Ectodermal cell (in vitro differentiated cells): ENCODE measurements at regions not wholly inside any gene's neighbourhood (a gene's known extent, or its start where the extent isn't known, plus 50 kb on each side); places are given as distances from the start of the nearest gene placed in this dataset.
A peak's percentile ranks its signal among the peaks of the same experiment; 100 is the strongest.
"Not testable (repeated sequence)": the region's sequence is repeated elsewhere in the genome, so short reads cannot be mapped to it uniquely, and the experiment has no call there.

ENCODE experiments used
- H3K27ac ChIP-seq: 2 replicates; pipeline ENCODE4 v1.7.0; 2013; ENCODE audit warnings: mild to moderate bottlenecking, low read depth, low read length; ENCODE audit not compliant: insufficient read depth, poor library complexity, severe bottlenecking
- H3K27me3 ChIP-seq: 2 replicates; pipeline ENCODE4 v1.7.0; 2013; ENCODE audit warnings: mild to moderate bottlenecking, low read length; ENCODE audit not compliant: insufficient read depth, control insufficient read depth, poor library complexity, severe bottlenecking
- H3K36me3 ChIP-seq: one replicate; pipeline ENCODE4 v1.7.0; 2013; ENCODE audit warnings: low read length; ENCODE audit not compliant: control insufficient read depth, insufficient read depth
- H3K4me1 ChIP-seq: one replicate; pipeline ENCODE4 v1.7.0; 2013; ENCODE audit warnings: low read length; ENCODE audit not compliant: control insufficient read depth, insufficient read depth
- H3K4me3 ChIP-seq: 2 replicates; pipeline ENCODE4 v1.7.0; 2013; ENCODE audit warnings: low read depth, low read length, control low read depth; ENCODE audit not compliant: insufficient read depth
- H3K9me3 ChIP-seq: 2 replicates; pipeline ENCODE4 v1.7.0; 2013; ENCODE audit warnings: mild to moderate bottlenecking, low read length, moderate library complexity; ENCODE audit not compliant: control insufficient read depth
- WGBS, 2 experiments: methylation state at CpG; one replicate each; pipeline ENCODE4 v1.1.7; 2013; ENCODE audit warnings: missing lambda C conversion rate in 2 of 2; 5-methylcytosine and 5-hydroxymethylcytosine counted together

DNA sequence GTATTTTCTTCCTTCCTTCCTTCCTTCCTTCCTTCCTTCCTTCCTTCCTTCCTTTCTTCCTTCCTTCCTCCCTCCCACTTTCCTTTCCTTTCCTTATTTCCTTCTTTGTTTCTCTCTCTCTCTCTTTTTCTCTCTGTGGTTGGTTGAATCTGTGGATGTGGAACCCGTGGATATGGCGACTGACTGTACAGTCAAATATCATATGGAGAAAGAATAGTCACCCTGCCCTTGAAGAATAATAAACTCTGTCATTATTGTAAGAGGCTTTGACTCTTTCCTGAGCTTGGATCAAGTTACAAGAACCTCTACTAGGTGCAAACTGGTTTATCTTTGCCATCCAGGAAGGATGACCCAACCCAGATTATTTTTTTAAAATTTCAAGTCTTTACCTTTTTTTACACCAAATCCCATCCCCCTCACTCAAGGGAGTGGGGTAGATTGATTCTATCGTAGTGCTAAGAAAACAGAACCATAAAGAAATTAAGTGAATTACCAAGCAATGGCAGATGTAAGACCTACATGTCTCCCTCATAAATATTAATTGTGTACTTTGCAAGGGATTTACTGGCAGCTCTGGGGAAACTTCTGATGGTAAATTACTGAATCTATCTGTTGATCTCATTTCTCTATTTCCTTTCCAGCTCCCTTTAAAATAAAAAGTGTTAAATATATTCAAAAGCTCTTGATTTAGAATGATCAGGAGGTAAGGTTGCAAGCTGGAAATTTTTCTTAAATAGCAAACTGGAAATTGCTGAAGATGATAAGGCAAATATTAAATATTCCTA, 667.5 kb downstream of the UTRN start:
- WGBS, 2 experiments, result 97% methylated on average over 3 of the region's 3 CpGs; no CpG with 5 or more reads in 1 of the 2 experiments
- no peak overlapping the region for H3K27ac ChIP-seq

DNA sequence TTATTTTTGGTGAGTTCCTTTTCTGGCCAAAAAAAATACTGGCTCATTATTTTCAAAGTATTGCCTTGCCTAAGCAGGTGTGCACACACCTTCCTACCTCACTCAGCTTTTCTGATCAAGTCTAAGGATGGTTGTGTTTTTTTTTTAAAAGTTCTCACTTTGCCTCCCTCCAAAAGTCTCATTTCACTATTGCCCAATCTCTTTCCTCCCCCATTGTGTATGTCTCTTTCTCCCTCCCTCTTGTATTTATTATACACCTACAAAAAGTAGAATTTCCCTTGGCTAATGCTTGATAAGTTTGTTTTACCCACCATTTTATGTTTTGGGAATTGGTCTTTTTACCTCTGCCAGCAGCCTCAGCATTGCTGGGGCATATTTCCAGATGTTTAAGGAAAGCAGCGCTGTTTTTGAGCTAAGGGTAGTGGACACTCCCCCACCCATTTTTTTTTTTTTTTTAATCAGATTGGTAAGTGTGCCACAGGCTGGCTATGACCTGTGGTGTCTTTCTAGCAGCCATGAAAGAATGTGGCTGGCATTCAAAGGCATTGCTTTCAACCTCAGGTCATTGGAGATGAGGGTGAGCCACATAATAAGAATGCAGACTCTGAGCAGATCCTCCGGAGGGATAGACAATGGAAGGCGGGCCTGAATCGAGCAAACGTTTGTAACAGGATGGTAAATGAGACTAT, 668.6 kb downstream of the UTRN start:
- H3K9me3 ChIP-seq, result no peaks in the 10 kb centered on the region
- no peaks in the 10 kb centered on the region for H3K4me1 ChIP-seq
- H3K27ac ChIP-seq, result no peak overlapping the region
- no peaks in the 10 kb centered on the region for H3K36me3 ChIP-seq
- H3K27me3 ChIP-seq, result no peaks in the 10 kb centered on the region
- WGBS, 2 experiments, result 51 to 63% methylated on average over 4 to 5 of the region's 5 CpGs
- H3K4me3 ChIP-seq, result no peak overlapping the region

More for the DNA sequence above, 667.5 kb downstream of the UTRN start:
- no peaks in the 10 kb centered on the region for H3K9me3 ChIP-seq
- no peaks in the 10 kb centered on the region for H3K27me3 ChIP-seq
- H3K36me3 ChIP-seq, result no peaks in the 10 kb centered on the region
- H3K4me3 ChIP-seq, result no peak overlapping the region
- H3K4me1 ChIP-seq, result no peaks in the 10 kb centered on the region

DNA sequence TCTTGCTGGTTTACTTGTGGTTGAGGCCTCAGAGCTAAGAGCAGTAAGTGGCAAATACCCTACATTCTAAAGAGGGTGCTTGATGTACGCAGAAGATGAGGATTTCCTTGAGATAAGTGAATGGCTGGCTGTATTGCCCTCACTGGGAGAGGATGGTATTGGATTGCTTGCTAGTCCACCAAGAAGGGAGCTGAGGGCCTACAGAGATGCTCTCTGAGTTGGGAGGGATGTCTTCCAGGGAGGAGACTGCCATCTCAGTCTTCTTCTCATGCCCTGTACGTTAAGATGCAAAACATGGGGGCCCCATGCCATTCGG, 669.1 kb downstream of the UTRN start:
- no peaks in the 10 kb centered on the region for H3K4me1 ChIP-seq
- H3K9me3 ChIP-seq, result no peaks in the 10 kb centered on the region
- WGBS, 2 experiments, result 96% methylated on average over 3 of the region's 3 CpGs
- H3K4me3 ChIP-seq, result no peak overlapping the region
- no peaks in the 10 kb centered on the region for H3K27me3 ChIP-seq
- H3K36me3 ChIP-seq, result no peaks in the 10 kb centered on the region
- no peak overlapping the region for H3K27ac ChIP-seq

DNA sequence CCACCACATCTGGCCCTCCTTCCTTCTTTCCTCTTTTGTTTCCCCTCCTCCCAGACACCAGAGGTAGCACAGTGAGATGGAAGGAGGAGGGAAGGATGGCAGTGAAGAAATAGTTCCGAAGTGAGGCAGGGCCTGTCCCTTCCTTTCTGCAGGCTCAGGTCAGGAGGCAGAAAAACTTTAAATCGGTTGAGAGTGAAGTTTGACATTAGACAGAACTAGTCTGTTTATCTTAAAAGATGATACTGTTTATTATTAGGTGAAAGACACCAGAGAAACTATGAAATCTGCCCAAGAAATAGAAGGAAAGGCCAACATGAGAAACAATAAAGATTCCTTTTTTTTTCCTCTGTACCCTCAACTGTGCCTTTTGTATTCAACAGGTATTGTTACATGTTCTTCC, 670.3 kb downstream of the UTRN start:
- Histone ChIP-seq H3K27me3 (no peaks in the 10 kb centered on the region), H3K4me3 (no peak overlapping the region), H3K9me3 (no peaks in the 10 kb centered on the region), H3K4me1 (no peaks in the 10 kb centered on the region), H3K36me3 (no peaks in the 10 kb centered on the region), H3K27ac (no peak overlapping the region)
- 84 to 88% methylated on average over 2 of the region's 2 CpGs for WGBS, 2 experiments

DNA sequence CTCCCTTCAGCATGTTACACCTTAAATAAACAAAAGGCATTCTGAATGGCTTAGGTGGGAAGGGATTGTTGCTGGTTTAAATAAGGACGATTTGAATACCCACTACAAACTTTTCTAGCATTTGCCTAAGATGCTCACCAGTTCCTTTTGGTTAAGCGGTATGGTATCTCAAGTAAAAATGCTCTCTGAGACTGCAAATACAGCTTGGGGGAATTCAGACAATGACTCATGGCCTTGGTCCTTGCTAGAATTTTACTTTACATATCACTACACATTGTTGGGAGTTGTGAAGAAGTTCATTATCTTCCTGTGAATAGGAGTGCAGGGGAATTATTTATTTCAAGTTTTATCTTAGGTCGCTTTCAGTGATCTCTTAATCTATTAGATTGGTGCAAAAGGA, 670.7 kb downstream of the UTRN start:
- no peak overlapping the region for H3K27ac ChIP-seq
- no peaks in the 10 kb centered on the region for H3K9me3 ChIP-seq
- WGBS, 2 experiments, result 85 to 93% methylated on average over 2 to 3 of the region's 3 CpGs
- no peak overlapping the region for H3K4me3 ChIP-seq
- H3K27me3 ChIP-seq, result no peaks in the 10 kb centered on the region
- no peaks in the 10 kb centered on the region for H3K36me3 ChIP-seq
- H3K4me1 ChIP-seq, result no peaks in the 10 kb centered on the region

DNA sequence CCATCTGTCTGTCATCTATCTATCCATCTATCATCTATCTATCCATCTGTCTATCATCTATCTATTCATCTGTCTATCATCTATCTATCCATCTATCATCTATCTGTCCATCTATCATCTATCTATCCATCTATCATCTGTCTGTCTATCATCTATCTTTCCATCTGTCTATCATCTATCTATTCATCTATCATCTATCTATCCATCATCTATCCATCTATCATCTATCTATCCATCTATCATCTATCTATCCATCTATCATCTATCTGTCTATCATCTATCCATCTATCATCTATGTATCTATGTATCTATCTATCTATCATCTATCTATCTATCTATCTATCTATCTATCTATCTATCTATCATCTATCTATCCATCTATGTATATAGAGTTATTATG, 671.6 kb downstream of the UTRN start:
- H3K4me1 ChIP-seq, H3K4me3 ChIP-seq, H3K9me3 ChIP-seq, H3K27me3 ChIP-seq, H3K27ac ChIP-seq, H3K36me3 ChIP-seq: not testable (repeated sequence)

DNA sequence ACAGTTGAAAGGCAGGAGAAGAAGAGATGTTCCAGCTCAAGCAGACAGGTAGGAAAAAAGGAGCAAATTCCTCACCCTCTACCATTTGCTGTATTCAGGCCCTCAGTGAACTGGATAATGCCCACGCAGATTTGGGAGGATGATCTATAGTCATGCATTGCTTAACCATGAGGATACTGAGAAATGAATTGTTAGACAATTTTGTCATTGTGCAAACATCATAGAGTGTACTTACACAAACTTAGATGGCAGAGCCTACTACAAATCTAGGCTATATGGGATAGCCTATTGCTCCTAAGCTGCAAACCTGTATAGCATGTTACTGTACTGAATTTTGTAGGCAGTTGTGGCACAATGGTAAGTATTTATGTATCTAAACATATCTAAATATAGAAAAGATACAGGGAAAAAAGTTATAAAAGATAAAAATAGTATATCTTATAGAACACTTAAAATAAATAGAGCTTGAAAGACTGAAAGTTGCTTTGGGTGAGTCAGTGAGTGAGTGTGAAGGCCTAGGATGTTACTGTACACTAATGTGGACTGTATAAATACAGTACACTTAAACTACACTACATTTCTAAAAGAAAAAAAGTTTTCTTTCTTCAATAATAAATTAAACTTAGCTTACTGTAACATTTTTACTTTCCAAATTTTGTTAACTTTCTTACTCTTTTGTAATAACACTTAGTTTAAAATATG, 672.3 kb downstream of the UTRN start:
- Histone ChIP-seq H3K27ac (no peak overlapping the region), H3K36me3 (no peaks in the 10 kb centered on the region), H3K9me3 (no peaks in the 10 kb centered on the region), H3K27me3 (no peaks in the 10 kb centered on the region), H3K4me1 (no peaks in the 10 kb centered on the region), H3K4me3 (no peak overlapping the region)
- WGBS, 2 experiments, result 89 to 100% methylated on average over 1 of the region's 1 CpG

DNA sequence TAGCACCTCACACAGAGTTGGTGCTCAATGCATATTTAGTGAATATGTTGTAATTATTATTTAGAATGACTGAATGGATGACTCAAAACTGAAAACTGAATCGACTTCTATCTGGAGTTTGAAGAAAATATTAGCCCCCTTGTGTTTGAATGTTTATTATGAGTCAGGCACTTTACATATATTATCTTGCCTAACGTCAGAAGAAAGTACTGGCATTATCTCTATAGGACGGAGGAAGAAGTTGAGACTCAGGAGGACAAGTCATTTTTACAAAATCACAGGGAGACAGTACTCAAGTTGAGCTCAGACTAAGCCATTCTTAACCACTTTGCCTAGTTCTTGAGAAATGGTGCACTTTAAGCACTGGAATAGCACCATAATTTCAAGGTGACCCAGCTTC, 684.0 kb downstream of the UTRN start:
- Histone ChIP-seq H3K27ac (no peak overlapping the region), H3K4me3 (no peak overlapping the region), H3K27me3 (no peaks in the 10 kb centered on the region), H3K9me3 (no peaks in the 10 kb centered on the region), H3K36me3 (no peaks in the 10 kb centered on the region), H3K4me1 (no peaks in the 10 kb centered on the region)
- WGBS, 2 experiments, result 93 to 100% methylated on average over 3 of the region's 3 CpGs

DNA sequence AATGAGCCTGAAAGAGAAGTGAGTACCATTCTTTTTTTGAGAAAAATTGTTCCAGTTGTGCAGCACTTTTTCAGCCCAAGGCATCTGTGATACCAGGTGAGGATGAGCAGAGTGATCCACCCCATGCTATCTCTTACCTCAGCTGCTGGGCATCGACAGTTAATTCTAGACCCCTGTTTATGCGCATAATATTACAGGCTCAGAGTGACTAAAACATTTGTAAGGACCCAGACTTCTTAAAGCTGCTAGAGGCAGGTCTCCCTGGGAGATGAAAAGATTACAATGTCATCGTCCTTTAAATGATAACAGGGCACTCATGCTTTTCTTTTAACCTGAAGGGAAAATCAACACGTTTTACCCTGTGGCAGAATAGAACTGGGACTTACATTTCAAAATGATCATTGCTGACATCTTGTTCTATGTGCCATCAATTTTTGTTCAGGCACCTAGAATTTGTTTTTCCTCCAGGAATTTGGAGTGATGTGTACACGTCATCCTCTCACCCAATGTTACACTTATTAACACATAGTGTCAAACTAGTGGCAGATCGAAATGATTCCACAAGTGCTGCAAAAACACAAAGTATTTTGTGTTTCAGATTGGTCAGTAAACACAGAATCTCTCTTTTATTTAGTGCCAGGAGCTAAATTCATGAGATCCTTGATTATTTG, 684.6 kb downstream of the UTRN start:
- Histone ChIP-seq H3K27me3 (no peaks in the 10 kb centered on the region), H3K4me1 (no peaks in the 10 kb centered on the region), H3K36me3 (no peaks in the 10 kb centered on the region), H3K27ac (no peak overlapping the region), H3K4me3 (no peak overlapping the region), H3K9me3 (no peaks in the 10 kb centered on the region)
- 83 to 85% methylated on average over 6 of the region's 6 CpGs for WGBS, 2 experiments

DNA sequence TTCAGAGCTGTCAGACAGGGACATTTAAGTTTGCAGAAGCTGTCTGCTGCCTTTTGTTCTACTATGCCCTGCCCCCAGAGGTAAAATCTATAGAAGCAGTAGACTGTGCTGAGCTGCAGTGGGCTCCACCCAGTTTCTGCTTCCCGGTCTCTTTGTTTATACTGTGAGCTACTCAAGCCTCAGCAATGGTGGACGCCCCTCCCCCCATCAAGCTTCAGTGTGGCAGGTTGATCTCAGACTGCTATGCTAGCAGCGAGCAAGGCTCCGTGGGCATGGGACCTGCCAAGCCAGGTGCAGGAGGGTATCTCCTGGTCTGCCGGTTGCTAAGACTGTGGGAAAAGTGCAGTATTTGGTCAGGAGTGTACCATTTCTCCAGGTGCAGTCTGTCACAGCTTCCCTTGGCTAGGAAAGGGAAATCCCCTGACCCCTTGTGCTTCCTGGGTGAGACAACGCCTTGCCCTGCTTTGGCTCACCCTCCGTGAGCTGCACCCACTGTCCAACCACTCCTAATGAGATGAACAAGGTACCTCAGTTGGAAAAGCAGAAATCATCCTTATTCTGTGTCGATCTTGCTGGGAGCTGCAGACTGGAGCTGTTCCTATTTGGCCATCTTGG, 692.2 kb downstream of the UTRN start:
- 51 to 56% methylated on average over 8 of the region's 8 CpGs for WGBS, 2 experiments
- not testable (repeated sequence) for H3K36me3 ChIP-seq, H3K9me3 ChIP-seq, H3K4me3 ChIP-seq, H3K4me1 ChIP-seq, H3K27me3 ChIP-seq
- peak overlapping the region; percentile 58 for H3K27ac ChIP-seq
